ENCODE measurements at regions not wholly inside any gene's neighbourhood (a gene's known extent, or its start where the extent isn't known, plus 50 kb on each side); places are given as distances from the start of the nearest gene placed in this dataset.

DNA sequence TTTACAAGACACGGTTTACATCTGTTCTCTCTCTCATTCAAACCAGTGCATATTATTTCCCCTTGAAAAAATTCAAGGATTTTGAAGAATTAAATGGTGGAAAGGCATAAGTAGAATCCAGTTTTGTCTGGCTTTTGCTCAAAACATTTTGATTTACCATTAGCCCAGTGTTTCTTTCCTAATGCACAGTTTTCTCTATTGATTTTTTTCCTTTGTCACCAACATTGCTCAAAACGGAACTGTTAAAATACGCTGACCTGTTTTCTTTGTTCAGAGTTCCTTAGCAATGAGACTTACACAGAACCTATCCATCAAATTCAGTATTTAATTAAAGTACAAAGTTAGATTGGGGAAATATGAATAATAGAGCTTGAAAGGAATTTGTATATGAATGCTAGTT, 162.4 kb downstream of the S1PR1 start:
- no peak overlapping the region for H3K9ac ChIP-seq (ENCODE audit: low read depth, low read length, poor library complexity, severe bottlenecking)
- no peaks in the 10 kb centered on the region for H3K4me1 ChIP-seq (ENCODE audit: insufficient read depth, low read length, poor library complexity, severe bottlenecking)
- TF ChIP-seq, protein P1, sequence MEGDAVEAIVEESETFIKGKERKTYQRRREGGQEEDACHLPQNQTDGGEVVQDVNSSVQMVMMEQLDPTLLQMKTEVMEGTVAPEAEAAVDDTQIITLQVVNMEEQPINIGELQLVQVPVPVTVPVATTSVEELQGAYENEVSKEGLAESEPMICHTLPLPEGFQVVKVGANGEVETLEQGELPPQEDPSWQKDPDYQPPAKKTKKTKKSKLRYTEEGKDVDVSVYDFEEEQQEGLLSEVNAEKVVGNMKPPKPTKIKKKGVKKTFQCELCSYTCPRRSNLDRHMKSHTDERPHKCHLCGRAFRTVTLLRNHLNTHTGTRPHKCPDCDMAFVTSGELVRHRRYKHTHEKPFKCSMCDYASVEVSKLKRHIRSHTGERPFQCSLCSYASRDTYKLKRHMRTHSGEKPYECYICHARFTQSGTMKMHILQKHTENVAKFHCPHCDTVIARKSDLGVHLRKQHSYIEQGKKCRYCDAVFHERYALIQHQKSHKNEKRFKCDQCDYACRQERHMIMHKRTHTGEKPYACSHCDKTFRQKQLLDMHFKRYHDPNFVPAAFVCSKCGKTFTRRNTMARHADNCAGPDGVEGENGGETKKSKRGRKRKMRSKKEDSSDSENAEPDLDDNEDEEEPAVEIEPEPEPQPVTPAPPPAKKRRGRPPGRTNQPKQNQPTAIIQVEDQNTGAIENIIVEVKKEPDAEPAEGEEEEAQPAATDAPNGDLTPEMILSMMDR (conservative IDR thresholded peaks at IDR 0.05; ENCODE audit: low read length), result no peak
- no peak for TF ChIP-seq EZH2phosphoT487 (IDR thresholded peaks at IDR 0.05; ENCODE audit: borderline replicate concordance)
- no peaks in the 10 kb centered on the region for H3K9me3 ChIP-seq (ENCODE audit: insufficient read depth, low read depth, low read length)
- H3K4me3 ChIP-seq (ENCODE audit: low read length, poor library complexity, severe bottlenecking), result no peak overlapping the region
- H3K79me2 ChIP-seq (ENCODE audit: insufficient read depth, low read length), result no peaks in the 10 kb centered on the region
- no peaks in the 10 kb centered on the region for H3K27me3 ChIP-seq (ENCODE audit: insufficient read depth, low read length, poor library complexity, severe bottlenecking)
- H3K36me3 ChIP-seq (ENCODE audit: insufficient read depth, low read length), result no peaks in the 10 kb centered on the region
- no peaks in the 10 kb centered on the region for H3K9me2 ChIP-seq (replicated peaks; ENCODE audit: low read depth, low read length)
- no peaks in the 10 kb centered on the region for H3F3A ChIP-seq (ENCODE audit: low read depth)
- H2AFZ ChIP-seq (ENCODE audit: low read length), result no peak overlapping the region
- H4K20me1 ChIP-seq (ENCODE audit: insufficient read depth, low read length, poor library complexity, severe bottlenecking), result no peaks in the 10 kb centered on the region
- H3K4me2 ChIP-seq (ENCODE audit: low read depth, low read length, poor library complexity, severe bottlenecking), result no peak overlapping the region

DNA sequence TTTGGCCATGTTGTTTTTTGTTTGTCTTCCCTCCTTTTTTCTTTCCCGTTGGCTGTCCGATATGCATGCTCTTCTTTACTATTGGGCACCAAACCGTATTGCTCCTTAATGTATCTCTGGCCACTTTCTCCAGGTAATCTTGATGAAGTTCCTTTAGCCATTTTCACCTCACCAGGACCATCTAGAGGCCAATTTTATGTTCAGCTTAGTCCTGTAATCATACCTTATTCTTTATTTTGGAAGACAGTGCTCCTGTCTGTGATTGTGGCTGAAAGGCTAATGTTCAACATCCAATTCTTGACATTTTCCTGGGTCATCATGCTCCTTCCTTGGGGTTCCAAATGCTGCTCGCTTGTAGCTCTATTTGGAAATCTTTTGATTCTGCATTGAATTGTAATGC, 169.5 kb downstream of the S1PR1 start:
- no peaks in the 10 kb centered on the region for H3K9me2 ChIP-seq (replicated peaks; ENCODE audit: low read depth, low read length)
- TF ChIP-seq EZH2phosphoT487 (IDR thresholded peaks at IDR 0.05; ENCODE audit: borderline replicate concordance), result no peak
- TF ChIP-seq, protein P1 (conservative IDR thresholded peaks at IDR 0.05; ENCODE audit: low read length), result no peak
- H3K4me3 ChIP-seq (ENCODE audit: low read length, poor library complexity, severe bottlenecking), result no peak overlapping the region
- no peak overlapping the region for H3K4me2 ChIP-seq (ENCODE audit: low read depth, low read length, poor library complexity, severe bottlenecking)
- H3K79me2 ChIP-seq (ENCODE audit: insufficient read depth, low read length), result no peaks in the 10 kb centered on the region
- no peaks in the 10 kb centered on the region for H4K20me1 ChIP-seq (ENCODE audit: insufficient read depth, low read length, poor library complexity, severe bottlenecking)
- H3K36me3 ChIP-seq (ENCODE audit: insufficient read depth, low read length), result no peaks in the 10 kb centered on the region
- H2AFZ ChIP-seq (ENCODE audit: low read length), result no peak overlapping the region
- no peaks in the 10 kb centered on the region for H3K9me3 ChIP-seq (ENCODE audit: insufficient read depth, low read depth, low read length)
- H3K9ac ChIP-seq (ENCODE audit: low read depth, low read length, poor library complexity, severe bottlenecking), result no peak overlapping the region
- H3K27me3 ChIP-seq (ENCODE audit: insufficient read depth, low read length, poor library complexity, severe bottlenecking), result no peaks in the 10 kb centered on the region
- peaks cover 17% of the 10 kb centered on the region for H3K4me1 ChIP-seq (ENCODE audit: insufficient read depth, low read length, poor library complexity, severe bottlenecking)
- H3F3A ChIP-seq (ENCODE audit: low read depth), result no peaks in the 10 kb centered on the region

DNA sequence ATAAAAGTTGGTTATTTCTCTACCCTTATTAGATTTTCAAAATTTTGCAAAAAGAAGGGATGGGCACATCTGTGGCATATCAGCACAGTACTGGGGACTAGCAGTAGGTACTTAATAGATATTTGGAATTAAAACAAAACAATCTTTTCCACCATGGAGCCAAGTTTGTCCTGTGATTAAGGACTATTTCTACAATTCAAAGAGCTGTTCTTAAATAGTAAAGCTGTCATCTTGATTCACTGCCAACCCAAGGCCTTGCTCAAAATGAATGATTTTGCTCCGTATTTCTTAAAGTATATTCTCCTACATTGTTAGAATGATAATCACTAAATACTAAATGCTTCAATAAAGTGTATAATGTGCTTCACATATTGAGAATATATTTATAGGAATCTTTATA, 169.9 kb downstream of the S1PR1 start:
- no peaks in the 10 kb centered on the region for H3K9me2 ChIP-seq (replicated peaks; ENCODE audit: low read depth, low read length)
- H3F3A ChIP-seq (ENCODE audit: low read depth), result no peaks in the 10 kb centered on the region
- no peaks in the 10 kb centered on the region for H3K36me3 ChIP-seq (ENCODE audit: insufficient read depth, low read length)
- H3K4me1 ChIP-seq (ENCODE audit: insufficient read depth, low read length, poor library complexity, severe bottlenecking), result peaks cover 17% of the 10 kb centered on the region
- H2AFZ ChIP-seq (ENCODE audit: low read length), result no peak overlapping the region
- no peaks in the 10 kb centered on the region for H3K9me3 ChIP-seq (ENCODE audit: insufficient read depth, low read depth, low read length)
- no peak overlapping the region for H3K4me2 ChIP-seq (ENCODE audit: low read depth, low read length, poor library complexity, severe bottlenecking)
- TF ChIP-seq, protein P1 (conservative IDR thresholded peaks at IDR 0.05; ENCODE audit: low read length), result no peak
- no peak for TF ChIP-seq EZH2phosphoT487 (IDR thresholded peaks at IDR 0.05; ENCODE audit: borderline replicate concordance)
- H3K27me3 ChIP-seq (ENCODE audit: insufficient read depth, low read length, poor library complexity, severe bottlenecking), result no peaks in the 10 kb centered on the region
- no peak overlapping the region for H3K9ac ChIP-seq (ENCODE audit: low read depth, low read length, poor library complexity, severe bottlenecking)
- H3K79me2 ChIP-seq (ENCODE audit: insufficient read depth, low read length), result no peaks in the 10 kb centered on the region
- H4K20me1 ChIP-seq (ENCODE audit: insufficient read depth, low read length, poor library complexity, severe bottlenecking), result no peaks in the 10 kb centered on the region
- no peak overlapping the region for H3K4me3 ChIP-seq (ENCODE audit: low read length, poor library complexity, severe bottlenecking)

Data from Loucy (cell line).